ENCODE measurements at regions not wholly inside any gene's neighbourhood (a gene's known extent, or its start where the extent isn't known, plus 50 kb on each side); places are given as distances from the start of the nearest gene placed in this dataset.

DNA sequence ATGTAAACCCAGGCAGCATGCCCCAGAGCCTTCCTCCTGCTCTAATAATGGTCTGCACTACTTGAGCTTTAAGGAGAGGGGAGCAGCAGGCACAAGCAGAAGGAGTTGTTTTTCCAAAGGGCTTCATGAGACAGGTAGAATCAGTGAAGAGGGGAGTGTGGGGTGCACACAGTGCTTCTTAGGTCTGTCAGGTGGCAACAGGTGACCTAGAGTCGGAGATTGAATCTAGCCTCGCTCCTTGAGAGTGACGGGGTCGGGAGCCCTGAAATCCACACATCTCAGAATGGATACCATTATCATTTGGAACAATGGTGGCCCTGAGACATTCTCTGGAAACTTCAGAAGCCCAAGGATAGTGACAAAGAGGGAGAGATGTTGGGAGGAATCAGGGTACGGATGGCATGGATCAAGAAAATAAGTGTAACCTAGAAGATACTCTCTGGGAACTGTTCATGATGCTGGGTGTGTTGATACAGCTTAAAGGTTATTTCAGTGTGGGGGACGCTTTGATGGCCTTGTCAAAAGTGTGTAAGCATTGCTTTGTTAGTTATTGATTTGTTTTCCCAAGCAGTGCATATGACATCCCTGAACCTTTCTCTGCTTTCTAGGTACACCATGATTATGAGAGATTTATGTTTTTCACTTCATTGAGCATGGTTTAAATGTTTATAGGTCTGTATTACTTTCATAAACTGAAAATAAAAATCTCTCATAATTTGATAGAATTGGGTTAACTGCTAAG is 77.8 kb upstream of the L3MBTL3 start:
- Histone ChIP-seq H3K4me1 (no peaks in the 10 kb centered on the region), H3K27ac (no peak overlapping the region), H3K36me3 (no peaks in the 10 kb centered on the region), H3K9me3 (no peaks in the 10 kb centered on the region), H3K27me3 (ENCODE audit: low read depth) (no peaks in the 10 kb centered on the region), H3K4me3 (no peak overlapping the region)
- intact Hi-C loops (cut with DNase I): no loop called here
- no peak for ATAC-seq
- TF ChIP-seq, protein P1, sequence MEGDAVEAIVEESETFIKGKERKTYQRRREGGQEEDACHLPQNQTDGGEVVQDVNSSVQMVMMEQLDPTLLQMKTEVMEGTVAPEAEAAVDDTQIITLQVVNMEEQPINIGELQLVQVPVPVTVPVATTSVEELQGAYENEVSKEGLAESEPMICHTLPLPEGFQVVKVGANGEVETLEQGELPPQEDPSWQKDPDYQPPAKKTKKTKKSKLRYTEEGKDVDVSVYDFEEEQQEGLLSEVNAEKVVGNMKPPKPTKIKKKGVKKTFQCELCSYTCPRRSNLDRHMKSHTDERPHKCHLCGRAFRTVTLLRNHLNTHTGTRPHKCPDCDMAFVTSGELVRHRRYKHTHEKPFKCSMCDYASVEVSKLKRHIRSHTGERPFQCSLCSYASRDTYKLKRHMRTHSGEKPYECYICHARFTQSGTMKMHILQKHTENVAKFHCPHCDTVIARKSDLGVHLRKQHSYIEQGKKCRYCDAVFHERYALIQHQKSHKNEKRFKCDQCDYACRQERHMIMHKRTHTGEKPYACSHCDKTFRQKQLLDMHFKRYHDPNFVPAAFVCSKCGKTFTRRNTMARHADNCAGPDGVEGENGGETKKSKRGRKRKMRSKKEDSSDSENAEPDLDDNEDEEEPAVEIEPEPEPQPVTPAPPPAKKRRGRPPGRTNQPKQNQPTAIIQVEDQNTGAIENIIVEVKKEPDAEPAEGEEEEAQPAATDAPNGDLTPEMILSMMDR (IDR thresholded peaks at IDR 0.05): no peak
- DNase-seq: no peak

DNA sequence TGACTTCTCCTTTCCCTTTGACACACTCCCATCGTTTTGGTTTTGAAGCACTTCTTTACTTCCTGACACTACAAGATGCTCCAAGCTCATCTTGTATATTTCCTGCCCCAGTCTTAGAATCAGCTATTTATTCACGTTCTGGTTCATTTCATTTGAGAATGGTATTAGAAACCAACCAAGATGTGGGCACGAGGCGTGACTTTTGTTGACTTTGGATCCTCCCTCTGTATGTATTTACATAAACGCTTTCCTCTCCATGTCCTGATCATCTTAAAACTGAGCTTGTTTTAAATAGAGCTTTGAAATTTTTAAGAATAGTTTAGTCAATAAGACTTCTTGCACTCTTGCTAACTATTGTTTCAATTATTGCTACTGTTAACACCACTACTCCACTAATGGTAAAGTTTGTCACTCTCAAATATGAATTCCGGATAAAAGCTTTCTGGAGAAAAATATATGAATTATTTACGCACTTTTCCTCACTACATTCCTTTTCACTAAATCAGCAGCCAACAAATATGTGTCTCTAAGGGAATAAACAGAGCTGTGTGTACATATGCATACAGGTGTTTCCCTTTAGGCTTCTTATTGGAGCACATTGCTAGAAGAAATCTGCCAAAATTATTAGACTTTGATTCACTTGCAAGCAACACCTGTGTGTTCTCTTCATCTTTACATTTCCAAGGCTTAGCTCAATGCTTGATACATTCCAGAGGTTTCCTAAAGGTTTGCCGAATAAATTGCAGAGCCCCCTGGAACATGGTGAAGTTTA is 77.3 kb upstream of the TMEM244 start:
- intact Hi-C loops (cut with DNase I): no loop called here
- H3K36me3 ChIP-seq: no peaks in the 10 kb centered on the region

DNA sequence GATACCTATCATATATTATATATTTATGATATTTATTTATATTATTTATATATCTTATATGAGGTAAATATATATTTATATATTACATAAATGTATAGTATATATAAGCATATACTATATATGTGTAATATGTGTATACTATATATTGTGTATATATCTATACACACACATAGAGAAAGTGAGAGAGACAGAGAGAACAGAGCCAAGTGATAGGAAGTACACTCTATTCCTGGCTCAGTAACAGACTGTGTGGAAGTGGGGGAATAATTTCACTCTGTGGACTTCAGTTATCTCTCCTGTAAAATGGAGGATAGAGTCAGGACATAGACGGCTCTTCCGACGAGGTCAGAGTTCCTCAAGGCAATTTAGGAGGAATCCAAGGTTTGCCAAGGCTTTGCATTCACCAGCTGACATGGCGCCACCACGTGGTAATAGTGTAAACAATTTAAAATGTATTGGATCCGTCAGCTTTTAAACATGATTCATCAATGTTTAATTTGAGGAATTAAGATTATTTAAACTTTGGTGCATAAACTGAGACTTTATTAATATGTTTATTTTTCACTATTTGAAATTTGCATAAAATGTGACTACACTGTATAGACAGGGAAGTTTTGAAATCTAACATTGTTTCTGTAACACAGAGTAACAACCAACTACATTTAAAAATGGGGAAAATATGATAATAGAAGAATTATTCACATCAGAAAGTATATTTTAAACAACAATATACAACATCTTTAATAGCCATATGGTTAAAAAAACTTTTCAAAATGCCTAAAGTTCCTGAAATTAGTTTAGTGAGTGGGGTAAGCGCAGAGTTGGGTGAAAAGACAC is 75.4 kb upstream of the TMEM244 start:
- DNase-seq (peak; percentile 52), ATAC-seq (peak; percentile 56 to 70)
- intact Hi-C loops (cut with DNase I): no loop called here
- TF ChIP-seq, protein P1 (IDR thresholded peaks at IDR 0.05): peak; percentile 44
- Histone ChIP-seq H3K27me3 (ENCODE audit: low read depth) (no peaks in the 10 kb centered on the region), H3K9me3 (no peaks in the 10 kb centered on the region), H3K4me1 (no peaks in the 10 kb centered on the region), H3K4me3 (no peak overlapping the region), H3K36me3 (no peaks in the 10 kb centered on the region), H3K27ac (no peak overlapping the region)

More for the DNA sequence above, 77.3 kb upstream of the TMEM244 start:
- no peak overlapping the region for H3K4me3 ChIP-seq
- H3K27ac ChIP-seq: no peak overlapping the region
- no peak for DNase-seq
- H3K4me1 ChIP-seq: no peaks in the 10 kb centered on the region
- TF ChIP-seq, protein P1 (IDR thresholded peaks at IDR 0.05): no peak
- H3K9me3 ChIP-seq: no peaks in the 10 kb centered on the region
- no peak for ATAC-seq
- H3K27me3 ChIP-seq (ENCODE audit: low read depth): no peaks in the 10 kb centered on the region

DNA sequence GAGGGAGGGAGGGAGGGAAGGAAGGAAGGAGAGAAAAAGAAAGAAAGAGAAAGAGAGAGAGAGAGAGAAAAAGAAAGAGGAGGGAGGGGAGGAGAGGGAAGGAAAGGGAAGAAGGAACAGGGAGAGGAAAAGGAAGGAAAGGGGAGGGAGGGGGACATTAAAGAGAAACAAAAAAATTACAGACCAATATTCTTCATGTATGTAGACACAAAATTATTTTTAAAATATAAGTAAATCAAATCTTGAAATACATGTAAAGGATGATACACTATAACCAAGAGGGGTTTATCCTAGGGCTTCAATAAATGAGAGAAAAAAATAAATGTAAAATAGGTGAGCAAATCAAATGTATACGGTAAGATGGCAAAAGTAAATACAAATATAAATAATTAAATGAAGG is 71.2 kb upstream of the TMEM244 start:
- DNase-seq (no peak), ATAC-seq (no peak)
- H3K9me3 ChIP-seq: no peaks in the 10 kb centered on the region
- no peaks in the 10 kb centered on the region for H3K36me3 ChIP-seq
- no peaks in the 10 kb centered on the region for H3K4me1 ChIP-seq
- TF ChIP-seq, protein P1 (IDR thresholded peaks at IDR 0.05): no peak
- no peak overlapping the region for H3K27ac ChIP-seq
- no peak overlapping the region for H3K4me3 ChIP-seq
- intact Hi-C loops (cut with DNase I): no loop called here
- no peaks in the 10 kb centered on the region for H3K27me3 ChIP-seq (ENCODE audit: low read depth)

DNA sequence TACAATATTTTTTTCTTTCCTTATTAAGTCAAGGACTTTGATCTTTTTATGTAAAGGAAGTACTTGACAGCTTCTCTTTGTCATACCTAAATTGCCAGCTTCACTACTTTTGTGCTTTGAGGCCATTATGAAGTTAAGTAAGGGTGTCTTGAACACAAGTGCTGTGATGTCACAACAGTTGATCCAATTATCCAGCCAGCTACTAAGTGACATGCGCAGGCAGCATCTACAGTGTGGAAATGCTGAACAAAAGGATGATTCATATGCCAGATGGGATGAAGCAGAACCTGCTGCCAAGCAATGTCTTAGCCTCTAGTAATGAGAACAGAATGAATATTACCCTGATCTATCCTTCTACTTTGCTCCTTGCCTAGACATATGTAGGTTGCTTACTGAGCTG is 68.3 kb upstream of the TMEM244 start:
- Histone ChIP-seq H3K27ac (no peak overlapping the region), H3K9me3 (no peaks in the 10 kb centered on the region), H3K4me1 (no peaks in the 10 kb centered on the region), H3K27me3 (ENCODE audit: low read depth) (no peaks in the 10 kb centered on the region), H3K4me3 (no peak overlapping the region), H3K36me3 (no peaks in the 10 kb centered on the region)
- no peak for DNase-seq
- no peak for ATAC-seq
- intact Hi-C loops (cut with DNase I): no loop called here
- TF ChIP-seq, protein P1 (IDR thresholded peaks at IDR 0.05): no peak
